ENCODE measurements at regions not wholly inside any gene's neighbourhood (a gene's known extent, or its start where the extent isn't known, plus 50 kb on each side); places are given as distances from the start of the nearest gene placed in this dataset.
"Not testable (repeated sequence)": the region's sequence is repeated elsewhere in the genome, so short reads cannot be mapped to it uniquely, and the experiment has no call there.

DNA sequence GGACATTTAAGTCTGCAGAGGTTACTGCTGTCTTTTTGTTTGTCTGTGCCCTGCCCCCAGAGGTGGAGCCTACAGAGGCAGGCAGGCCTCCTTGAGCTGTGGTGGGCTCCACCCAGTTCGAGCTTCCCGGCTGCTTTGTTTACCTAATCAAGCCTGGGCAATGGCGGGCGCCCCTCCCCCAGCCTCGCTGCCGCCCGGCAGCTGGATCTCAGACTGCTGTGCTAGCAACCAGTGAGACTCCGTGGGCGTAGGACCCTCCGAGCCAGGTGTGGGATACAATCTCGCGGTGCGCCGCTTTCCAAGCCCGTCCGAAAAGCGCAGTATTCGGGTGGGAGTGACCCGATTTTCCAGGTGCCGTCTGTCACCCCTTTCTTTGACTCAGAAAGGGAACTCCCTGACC is 198.4 kb upstream of the FERMT1 start:
- not testable (repeated sequence) for DNase-seq (ENCODE audit: low spot score)

GRCh38 chr20:6311841-6312655 is 189.2 kb upstream of the FERMT1 start:
- DNase-seq (ENCODE audit: low spot score): no peak

DNA sequence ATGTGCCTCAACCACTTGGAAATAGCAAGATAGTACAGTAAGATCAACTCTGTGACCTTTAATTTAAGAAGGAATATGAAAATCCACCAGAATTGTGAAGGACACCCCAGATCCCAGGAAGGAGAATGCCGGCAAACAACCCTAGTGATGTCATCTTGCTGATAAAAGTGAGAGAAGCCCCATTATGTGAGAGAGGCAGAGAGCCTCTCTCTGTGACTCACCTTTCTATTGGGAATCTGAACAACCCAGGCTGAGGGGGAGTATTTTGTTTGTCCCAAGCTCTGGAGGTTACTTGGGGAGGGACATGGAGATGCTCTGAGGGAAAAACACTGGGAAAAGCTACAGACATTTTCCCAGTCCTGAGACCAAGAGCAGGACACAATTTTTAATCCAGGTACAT is 188.3 kb upstream of the FERMT1 start:
- no peak for DNase-seq (ENCODE audit: low spot score)

- no peak for DNase-seq (ENCODE audit: low spot score)
Observed at GRCh38 chr20:6305536-6305935, 182.7 kb upstream of the FERMT1 start.

DNA sequence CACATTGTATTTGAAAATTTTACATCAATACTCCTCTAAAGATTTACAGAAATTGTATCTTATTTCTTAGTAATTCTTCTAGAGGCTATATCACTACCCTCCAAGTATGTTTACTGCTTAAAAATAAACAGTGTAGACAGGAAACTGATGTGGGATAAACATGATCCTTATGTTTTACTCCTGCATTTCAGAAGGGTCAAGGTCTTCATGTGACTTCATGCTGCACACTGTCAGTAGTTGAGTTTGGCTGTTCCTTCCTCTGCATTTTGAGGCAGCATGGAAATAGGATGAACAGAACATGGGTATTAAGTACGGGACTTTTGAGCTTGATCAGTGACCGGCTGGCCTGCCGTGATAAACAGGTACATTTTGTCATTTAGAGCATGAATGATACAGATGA is 179.2 kb upstream of the FERMT1 start:
- no peak for DNase-seq (ENCODE audit: low spot score)

DNA sequence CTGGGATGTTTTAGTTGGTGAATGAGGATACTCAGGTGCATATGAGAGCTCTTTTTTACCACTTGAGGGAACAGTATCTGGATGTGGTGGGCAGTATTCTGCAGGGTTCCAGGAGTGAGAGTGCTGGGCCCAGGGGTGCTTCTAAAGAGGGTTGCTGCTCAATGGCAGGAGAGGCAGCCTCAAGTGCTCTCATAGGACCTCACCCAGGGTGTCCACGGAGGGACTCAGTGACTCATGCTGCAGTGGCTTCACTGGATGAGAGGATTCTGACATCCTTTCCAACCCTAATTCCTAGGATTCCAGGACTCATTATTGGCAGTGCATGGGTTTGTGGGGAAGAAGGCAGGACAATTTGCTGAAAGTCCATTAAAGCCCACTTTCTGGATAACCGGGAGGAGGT is 176.6 kb upstream of the FERMT1 start:
- DNase-seq (ENCODE audit: low spot score): no peak

DNA sequence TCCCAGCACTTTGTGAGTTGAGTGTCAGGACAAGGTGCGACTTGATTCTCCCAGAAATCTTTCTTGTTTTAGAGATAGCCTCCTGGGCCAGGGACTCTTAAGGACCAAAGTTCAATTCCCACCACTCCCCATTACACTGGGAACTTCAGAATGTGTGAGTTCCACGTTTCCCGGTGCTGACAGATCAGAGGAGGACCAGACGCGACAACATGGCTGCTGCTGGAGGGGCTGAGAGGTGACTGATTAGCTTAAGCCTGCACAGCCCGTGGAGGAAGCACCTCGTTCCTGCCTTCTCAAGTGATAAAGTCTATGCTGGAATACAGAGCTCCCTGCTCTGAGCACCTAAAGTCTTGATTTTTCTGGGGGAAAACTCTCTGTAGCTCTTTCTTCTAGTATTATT is 175.2 kb upstream of the FERMT1 start:
- DNase-seq (ENCODE audit: low spot score): no peak

GRCh38 chr20:6295867-6296256 is 173.0 kb upstream of the FERMT1 start:
- no peak for DNase-seq (ENCODE audit: low spot score)

DNA sequence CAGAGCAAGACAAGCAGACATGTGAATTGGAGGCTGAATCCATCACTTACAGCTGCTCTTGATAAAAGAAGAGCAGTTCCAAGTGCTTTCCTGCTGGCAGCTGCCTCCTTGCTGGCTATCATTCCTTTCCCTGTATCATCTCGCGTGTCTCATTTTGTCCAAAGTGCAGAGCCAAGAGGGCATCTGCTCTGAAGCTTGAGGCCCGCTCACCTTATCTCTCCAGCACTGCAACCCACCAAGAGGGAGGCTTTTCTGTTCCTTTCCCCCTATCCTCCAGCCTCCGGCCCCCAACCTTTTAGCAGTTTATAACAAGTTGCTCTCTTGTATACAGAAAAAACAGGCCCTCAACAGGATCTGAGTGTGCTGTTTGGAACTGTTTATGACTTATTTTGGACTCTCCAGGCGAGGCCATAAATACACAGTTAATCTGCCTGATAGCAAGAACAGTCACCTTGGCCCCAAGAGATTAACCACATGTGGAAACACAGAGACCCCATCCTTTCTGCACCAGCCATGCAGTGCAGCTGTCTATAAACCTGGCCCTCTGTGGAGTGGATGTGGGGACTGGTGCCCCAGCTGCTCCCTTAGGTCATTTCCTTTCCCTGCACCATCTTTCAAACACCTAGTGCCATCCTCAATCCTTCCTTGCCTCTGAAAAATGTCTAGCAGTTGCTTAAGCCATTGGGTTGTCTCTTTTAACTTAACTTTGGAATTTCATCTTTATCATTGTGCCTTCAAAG is 172.5 kb upstream of the FERMT1 start:
- no peak for DNase-seq (ENCODE audit: low spot score)

DNA sequence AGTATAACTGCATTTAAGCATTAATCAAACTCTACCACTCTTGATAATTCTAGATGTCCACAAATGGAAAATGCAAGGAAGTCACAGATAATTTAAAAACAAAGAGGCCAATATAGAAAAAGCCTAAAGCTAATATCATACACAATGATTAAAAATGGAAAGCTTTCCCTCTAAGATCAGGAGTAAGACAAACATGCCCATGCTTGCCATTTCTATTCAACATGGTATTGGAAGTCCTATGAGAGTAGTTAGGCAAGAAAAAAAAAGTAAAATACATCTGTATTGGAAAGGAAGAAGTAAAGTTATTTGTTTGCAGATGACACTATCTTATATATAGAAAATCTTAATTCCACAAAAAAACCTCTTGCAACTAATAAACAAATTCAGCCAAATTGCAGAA is 164.6 kb upstream of the FERMT1 start:
- DNase-seq (ENCODE audit: low spot score): no peak

GRCh38 chr20:6282642-6283041 is 159.8 kb upstream of the FERMT1 start:
- no peak for DNase-seq (ENCODE audit: low spot score)

- no peak for DNase-seq (ENCODE audit: low spot score)
Observed at GRCh38 chr20:6277661-6278240, 154.9 kb upstream of the FERMT1 start.

- DNase-seq (ENCODE audit: low spot score): not testable (repeated sequence)
Observed at GRCh38 chr20:6270404-6270803, 147.6 kb upstream of the FERMT1 start.

- DNase-seq (ENCODE audit: low spot score): no peak
Observed at GRCh38 chr20:6269168-6269873, 146.5 kb upstream of the FERMT1 start.

GRCh38 chr20:6265204-6265904 is 142.5 kb upstream of the FERMT1 start:
- peak; percentile 42 for DNase-seq (ENCODE audit: low spot score)

- DNase-seq (ENCODE audit: low spot score): no peak
Observed at GRCh38 chr20:6253396-6253795, 130.6 kb upstream of the FERMT1 start.

DNA sequence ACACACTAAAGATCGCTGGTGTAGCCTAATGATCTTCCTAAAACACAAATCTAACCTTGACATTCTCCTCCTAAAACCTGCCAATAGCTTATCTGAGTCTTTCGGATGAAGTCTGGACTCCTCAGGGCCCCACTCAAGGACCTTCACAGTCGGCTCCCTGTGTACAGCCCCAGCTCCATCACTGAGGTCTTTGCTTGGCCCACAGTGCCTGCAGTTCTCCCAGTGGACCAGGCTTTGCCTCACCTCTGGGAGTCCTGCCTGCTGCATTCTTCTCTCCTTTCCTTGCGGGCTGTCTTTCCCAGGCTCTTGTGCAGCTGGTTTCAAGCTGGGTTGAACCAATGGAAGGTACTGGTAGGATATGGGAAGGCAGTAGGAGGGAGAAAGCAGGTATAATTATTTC is 122.6 kb upstream of the FERMT1 start:
- no peak for DNase-seq (ENCODE audit: low spot score)

- no peak for DNase-seq (ENCODE audit: low spot score)
Observed at GRCh38 chr20:6241591-6241990, 118.8 kb upstream of the FERMT1 start.

- peak; percentile 57 for DNase-seq (ENCODE audit: low spot score)
Observed at GRCh38 chr20:6240059-6240458, 117.2 kb upstream of the FERMT1 start.

- no peak for DNase-seq (ENCODE audit: low spot score)
Observed at GRCh38 chr20:6238421-6238820, 115.6 kb upstream of the FERMT1 start.

- no peak for DNase-seq (ENCODE audit: low spot score)
Observed at GRCh38 chr20:6235510-6235909, 112.7 kb upstream of the FERMT1 start.

DNA sequence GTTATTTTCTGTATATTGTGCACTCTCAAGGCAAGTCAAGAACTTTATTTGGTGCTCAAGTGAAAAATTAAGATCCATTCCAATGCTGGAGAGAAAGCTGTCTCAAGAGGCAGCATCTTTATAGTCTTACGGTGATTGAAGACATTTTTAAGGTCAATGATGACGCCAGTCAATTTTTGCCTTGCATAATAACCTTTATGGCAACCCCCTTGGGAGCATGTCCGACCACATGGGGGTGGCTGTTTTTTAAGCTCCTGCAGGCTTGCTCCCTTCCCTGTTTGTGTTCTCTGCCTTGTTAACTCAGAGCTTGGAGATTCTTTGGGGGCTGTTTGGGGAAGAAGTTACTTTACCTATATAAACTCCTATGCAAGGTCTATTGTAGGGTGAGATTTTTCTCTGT is 109.6 kb upstream of the FERMT1 start:
- no peak for DNase-seq (ENCODE audit: low spot score)
